SK-N-SH (cell line): ENCODE measurements at regions not wholly inside any gene's neighbourhood (a gene's known extent, or its start where the extent isn't known, plus 50 kb on each side); places are given as distances from the start of the nearest gene placed in this dataset.

Source experiments
- CTCF ChIA-PET: fragments of 300-600, 350-600 bp; formaldehyde crosslinking; extraction: SDS; loops from one replicate; lab custom pipeline; 2021; lab: Yijun Ruan, JAX
- POLR2A ChIA-PET: fragments of 350-600 bp; sonication (Branson Sonifier 250); formaldehyde crosslinking; extraction: SDS; loops from one replicate; lab custom pipeline; 2020; ENCODE audit warnings: antibody characterized with exemption, inconsistent platforms; lab: Yijun Ruan, JAX
- DNase-seq: peaks from one replicate; pipeline ENCODE4 v3.0.0; 2012
- H2AFZ ChIP-seq: fragments of 200-600 bp; sonication (generic); 2 replicates; pipeline ENCODE4 v1.8.1; 2016; ENCODE audit warnings: antibody characterized with exemption, mild to moderate bottlenecking, low read depth
- H3F3A ChIP-seq: fragments of 200-600 bp; sonication (generic); replicated peaks from 2 replicates; pipeline ENCODE3; 2016; ENCODE audit warnings: antibody characterized with exemption, mild to moderate bottlenecking; ENCODE audit not compliant: insufficient read depth
- H3K27ac ChIP-seq, 2 experiments: fragments of 200-500 bp in 1 of 2; fragments of 200-600 bp in 1 of 2; sonication (Bioruptor generic) in 1 of 2; sonication (generic), shearing (Covaris generic) in 1 of 2; 2 replicates each; pipeline versions ENCODE4 v1.5.1 to v1.6.1; 2014 to 2016; ENCODE audit warnings: low read depth in 2 of 2, inconsistent platforms in 1 of 2, low read length in 1 of 2, mild to moderate bottlenecking in 1 of 2, mixed read lengths in 1 of 2
- H3K27me3 ChIP-seq: fragments of 200-600 bp; sonication (generic), shearing (Covaris generic); 2 replicates; pipeline ENCODE4 v1.6.1; 2016; ENCODE audit warnings: mixed run types; ENCODE audit not compliant: insufficient read depth
- H3K36me3 ChIP-seq, 2 experiments: fragments of 200-500 bp in 1 of 2; fragments of 200-600 bp in 1 of 2; sonication (Bioruptor generic) in 1 of 2; sonication (generic) in 1 of 2; replicated peaks in 1 of 2; 2 replicates each; pipeline versions ENCODE3 to v1.5.1; 2014 to 2016; ENCODE audit warnings: low read length in 1 of 2, mild to moderate bottlenecking in 1 of 2; ENCODE audit not compliant: insufficient read depth in 2 of 2, control insufficient read depth in 1 of 2
- H3K4me1 ChIP-seq, 2 experiments: fragments of 200-500 bp in 1 of 2; fragments of 200-600 bp in 1 of 2; sonication (Bioruptor generic) in 1 of 2; sonication (generic), shearing (Covaris generic) in 1 of 2; 2 replicates each; pipeline versions ENCODE4 v1.5.1 to v1.6.1; 2014 to 2016; ENCODE audit warnings: low read depth in 1 of 2, low read length in 1 of 2, mixed run types in 1 of 2; ENCODE audit not compliant: insufficient read depth in 2 of 2, control insufficient read depth in 1 of 2
- H3K4me2 ChIP-seq: fragments of 200-600 bp; sonication (generic), shearing (Covaris generic); 2 replicates; pipeline ENCODE4 v1.6.1; 2017; ENCODE audit warnings: mixed run types
- H3K4me3 ChIP-seq, 2 experiments: fragments of 200-500 bp in 1 of 2; fragments of 200-600 bp in 1 of 2; sonication (Bioruptor generic) in 1 of 2; sonication (generic), shearing (Covaris generic) in 1 of 2; 2 replicates each; pipeline versions ENCODE4 v1.5.1 to v1.8.1; 2014 to 2016; ENCODE audit warnings: low read depth in 2 of 2, inconsistent platforms in 1 of 2, low read length in 1 of 2, mild to moderate bottlenecking in 1 of 2, mixed read lengths in 1 of 2, moderate library complexity in 1 of 2
- H3K79me2 ChIP-seq: fragments of 200-600 bp; sonication (generic); 2 replicates; pipeline ENCODE4 v1.8.1; 2017; ENCODE audit warnings: mild to moderate bottlenecking; ENCODE audit not compliant: insufficient read depth
- H3K9ac ChIP-seq: fragments of 200-600 bp; sonication (generic); 2 replicates; pipeline ENCODE4 v1.6.1; 2017; ENCODE audit warnings: mixed run types
- H3K9me2 ChIP-seq: fragments of 200-600 bp; sonication (generic); 2 replicates; pipeline ENCODE4 v1.6.1; 2017; ENCODE audit warnings: mixed run types
- H3K9me3 ChIP-seq: fragments of 200-600 bp; sonication (generic); 2 replicates; pipeline ENCODE4 v1.6.1; 2017; ENCODE audit warnings: mixed run types, mild to moderate bottlenecking, moderate library complexity
- H4K20me1 ChIP-seq: fragments of 200-600 bp; sonication (generic); 2 replicates; pipeline ENCODE4 v1.6.1; 2017; ENCODE audit warnings: mild to moderate bottlenecking, mixed run types; ENCODE audit not compliant: insufficient read depth
- CHD2 ChIP-seq: fragments of 150-350 bp; IDR thresholded peaks from 2 replicates; pipeline ENCODE4 v1.6.1; 2018; ENCODE audit warnings: low read length; ENCODE audit not compliant: partially characterized antibody
- CTCF ChIP-seq: fragments of 200-600 bp; sonication (generic); IDR thresholded peaks from 2 replicates; pipeline ENCODE4 v1.6.1; 2017; ENCODE audit warnings: antibody characterized with exemption, mild to moderate bottlenecking, moderate library complexity
- FOSL2 ChIP-seq: IDR thresholded peaks from 2 replicates; pipeline ENCODE4 v1.4.0; 2012; ENCODE audit warnings: low read depth, mild to moderate bottlenecking, moderate library complexity, borderline replicate concordance
- FOXJ3 ChIP-seq: sonication (generic); formaldehyde crosslinking; IDR thresholded peaks from 2 replicates; pipeline ENCODE4 v1.5.1; 2020; ENCODE audit warnings: mild to moderate bottlenecking, missing genetic modification reagents
- FOXM1 ChIP-seq: IDR thresholded peaks from 2 replicates; pipeline ENCODE4 v1.4.0; 2012; ENCODE audit warnings: low read depth, mild to moderate bottlenecking
- GATA2 ChIP-seq: sonication (generic); formaldehyde crosslinking; IDR thresholded peaks from 2 replicates; pipeline ENCODE4 v1.5.0; 2020; ENCODE audit warnings: mild to moderate bottlenecking, missing genetic modification reagents
- JUND ChIP-seq: IDR thresholded peaks from 2 replicates; pipeline ENCODE4 v1.4.0; 2012
- MAX ChIP-seq: IDR thresholded peaks from 2 replicates; pipeline ENCODE4 v1.4.0; 2012; ENCODE audit warnings: low read depth
- PBX3 ChIP-seq: IDR thresholded peaks from 2 replicates; pipeline ENCODE4; 2012
- RCOR1 ChIP-seq: fragments of 150-350 bp; IDR thresholded peaks from 2 replicates; pipeline ENCODE4 v1.6.1; 2017; ENCODE audit warnings: antibody characterized with exemption, low read length
- TAF1 ChIP-seq: IDR thresholded peaks from 2 replicates; pipeline ENCODE4 v1.6.1; 2012; ENCODE audit warnings: low read depth, mild to moderate bottlenecking, low read length, moderate library complexity, borderline replicate concordance
- TCF12 ChIP-seq: IDR thresholded peaks from 2 replicates; pipeline ENCODE4 v1.4.0; 2012
- YY1 ChIP-seq: IDR thresholded peaks from 2 replicates; pipeline ENCODE4 v1.4.0; 2012; ENCODE audit warnings: low read depth, mild to moderate bottlenecking
- WGBS: methylation state at CpG from one replicate; pipeline ENCODE4 v1.1.6; 2017; ENCODE audit warnings: low lambda C conversion rate; 5-methylcytosine and 5-hydroxymethylcytosine counted together
- TF ChIP-seq, protein P1 (sequence below): fragments of 150-350 bp; IDR thresholded peaks from 2 replicates; pipeline ENCODE4 v1.6.1; 2017; ENCODE audit warnings: antibody characterized with exemption, low read length, low read depth, borderline replicate concordance
- TF ChIP-seq, protein P2 (sequence below): IDR thresholded peaks from 2 replicates; pipeline ENCODE4 v1.6.1; 2012; ENCODE audit warnings: mild to moderate bottlenecking, low read depth, low read length, moderate library complexity
- TF ChIP-seq, protein P3 (sequence below): IDR thresholded peaks from 2 replicates; pipeline ENCODE4 v1.4.0; 2012; ENCODE audit warnings: low read depth, borderline replicate concordance

GRCh38 chr1:65724151-65724550 is 68.5 kb upstream of the PDE4B start (continued):
- TF ChIP-seq, protein P1, sequence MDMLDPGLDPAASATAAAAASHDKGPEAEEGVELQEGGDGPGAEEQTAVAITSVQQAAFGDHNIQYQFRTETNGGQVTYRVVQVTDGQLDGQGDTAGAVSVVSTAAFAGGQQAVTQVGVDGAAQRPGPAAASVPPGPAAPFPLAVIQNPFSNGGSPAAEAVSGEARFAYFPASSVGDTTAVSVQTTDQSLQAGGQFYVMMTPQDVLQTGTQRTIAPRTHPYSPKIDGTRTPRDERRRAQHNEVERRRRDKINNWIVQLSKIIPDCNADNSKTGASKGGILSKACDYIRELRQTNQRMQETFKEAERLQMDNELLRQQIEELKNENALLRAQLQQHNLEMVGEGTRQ, result no peak
- TF ChIP-seq FOXM1, result no peak
- TF ChIP-seq JUND, result no peak

GRCh38 chr1:65725064-65725463 is 67.6 kb upstream of the PDE4B start:
- no peaks in the 10 kb centered on the region for H3K4me1 ChIP-seq

More at GRCh38 chr1:65725064-65725463, 67.6 kb upstream of the PDE4B start:
- no peak overlapping the region for H3K9ac ChIP-seq
- no peak overlapping the region for H3K4me2 ChIP-seq
- H3K27me3 ChIP-seq, result no peaks in the 10 kb centered on the region
- WGBS, result 38% methylated on average over 3 of the region's 3 CpGs
- H3K27ac ChIP-seq, result no peak overlapping the region
- DNase-seq, result no peak
- TF ChIP-seq MAX (no peak), PBX3 (no peak), FOXM1 (no peak), JUND (no peak), TAF1 (no peak), TCF12 (no peak), GATA2 (CRISPR knock-in tag) (no peak), FOSL2 (no peak), RCOR1 (no peak), CTCF (no peak), YY1 (no peak), FOXJ3 (CRISPR knock-in tag) (no peak), CHD2 (no peak)
- TF ChIP-seq, protein P2, sequence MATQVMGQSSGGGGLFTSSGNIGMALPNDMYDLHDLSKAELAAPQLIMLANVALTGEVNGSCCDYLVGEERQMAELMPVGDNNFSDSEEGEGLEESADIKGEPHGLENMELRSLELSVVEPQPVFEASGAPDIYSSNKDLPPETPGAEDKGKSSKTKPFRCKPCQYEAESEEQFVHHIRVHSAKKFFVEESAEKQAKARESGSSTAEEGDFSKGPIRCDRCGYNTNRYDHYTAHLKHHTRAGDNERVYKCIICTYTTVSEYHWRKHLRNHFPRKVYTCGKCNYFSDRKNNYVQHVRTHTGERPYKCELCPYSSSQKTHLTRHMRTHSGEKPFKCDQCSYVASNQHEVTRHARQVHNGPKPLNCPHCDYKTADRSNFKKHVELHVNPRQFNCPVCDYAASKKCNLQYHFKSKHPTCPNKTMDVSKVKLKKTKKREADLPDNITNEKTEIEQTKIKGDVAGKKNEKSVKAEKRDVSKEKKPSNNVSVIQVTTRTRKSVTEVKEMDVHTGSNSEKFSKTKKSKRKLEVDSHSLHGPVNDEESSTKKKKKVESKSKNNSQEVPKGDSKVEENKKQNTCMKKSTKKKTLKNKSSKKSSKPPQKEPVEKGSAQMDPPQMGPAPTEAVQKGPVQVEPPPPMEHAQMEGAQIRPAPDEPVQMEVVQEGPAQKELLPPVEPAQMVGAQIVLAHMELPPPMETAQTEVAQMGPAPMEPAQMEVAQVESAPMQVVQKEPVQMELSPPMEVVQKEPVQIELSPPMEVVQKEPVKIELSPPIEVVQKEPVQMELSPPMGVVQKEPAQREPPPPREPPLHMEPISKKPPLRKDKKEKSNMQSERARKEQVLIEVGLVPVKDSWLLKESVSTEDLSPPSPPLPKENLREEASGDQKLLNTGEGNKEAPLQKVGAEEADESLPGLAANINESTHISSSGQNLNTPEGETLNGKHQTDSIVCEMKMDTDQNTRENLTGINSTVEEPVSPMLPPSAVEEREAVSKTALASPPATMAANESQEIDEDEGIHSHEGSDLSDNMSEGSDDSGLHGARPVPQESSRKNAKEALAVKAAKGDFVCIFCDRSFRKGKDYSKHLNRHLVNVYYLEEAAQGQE, result no peak
- TF ChIP-seq, protein P1, result no peak
- TF ChIP-seq, protein P3, sequence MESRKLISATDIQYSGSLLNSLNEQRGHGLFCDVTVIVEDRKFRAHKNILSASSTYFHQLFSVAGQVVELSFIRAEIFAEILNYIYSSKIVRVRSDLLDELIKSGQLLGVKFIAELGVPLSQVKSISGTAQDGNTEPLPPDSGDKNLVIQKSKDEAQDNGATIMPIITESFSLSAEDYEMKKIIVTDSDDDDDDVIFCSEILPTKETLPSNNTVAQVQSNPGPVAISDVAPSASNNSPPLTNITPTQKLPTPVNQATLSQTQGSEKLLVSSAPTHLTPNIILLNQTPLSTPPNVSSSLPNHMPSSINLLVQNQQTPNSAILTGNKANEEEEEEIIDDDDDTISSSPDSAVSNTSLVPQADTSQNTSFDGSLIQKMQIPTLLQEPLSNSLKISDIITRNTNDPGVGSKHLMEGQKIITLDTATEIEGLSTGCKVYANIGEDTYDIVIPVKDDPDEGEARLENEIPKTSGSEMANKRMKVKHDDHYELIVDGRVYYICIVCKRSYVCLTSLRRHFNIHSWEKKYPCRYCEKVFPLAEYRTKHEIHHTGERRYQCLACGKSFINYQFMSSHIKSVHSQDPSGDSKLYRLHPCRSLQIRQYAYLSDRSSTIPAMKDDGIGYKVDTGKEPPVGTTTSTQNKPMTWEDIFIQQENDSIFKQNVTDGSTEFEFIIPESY, result no peak
- H3K79me2 ChIP-seq, result no peaks in the 10 kb centered on the region
- no peak overlapping the region for H3K4me3 ChIP-seq
- no peaks in the 10 kb centered on the region for H3K36me3 ChIP-seq
- H4K20me1 ChIP-seq, result no peaks in the 10 kb centered on the region
- H2AFZ ChIP-seq, result no peak overlapping the region
- no peaks in the 10 kb centered on the region for H3K9me2 ChIP-seq
- POLR2A ChIA-PET, result no interaction called here
- no peaks in the 10 kb centered on the region for H3F3A ChIP-seq
- CTCF ChIA-PET, result interaction anchor here (0.6 to 1.2 kb wide), 4 partner anchors 15 to 37 kb away, joined by 3 to 5 read pairs (median 4); no protein-coding TSS in a partner anchor
- H3K9me3 ChIP-seq, result no peaks in the 10 kb centered on the region
